Cardiac septum (tissue), 1 donor: ENCODE measurements at regions not wholly inside any gene's neighbourhood (a gene's known extent, or its start where the extent isn't known, plus 50 kb on each side); places are given as distances from the start of the nearest gene placed in this dataset.

Experiments used
- DNase-seq: peaks from one replicate; pipeline ENCODE4 v3.0.0-alpha.2; 2020; ENCODE audit warnings: low spot score
- intact Hi-C: fragments of 100-400 bp; cut with DNase I; formaldehyde crosslinking; loops from one replicate; pipeline ENCODE4 v1.14.0; 2022
- donor health status: DM: no; HTN: no; CAD: no.

GRCh38 chr13:86992251-86992650 is 678.9 kb upstream of the SLITRK5 start:
- intact Hi-C loops, result no loop called here
- no peak for DNase-seq

- intact Hi-C loops, result no loop called here
- no peak for DNase-seq
Measured at GRCh38 chr13:87003265-87003664, 667.9 kb upstream of the SLITRK5 start.

- intact Hi-C loops, result no loop called here
- DNase-seq, result no peak
Measured at GRCh38 chr13:87005511-87005910, 665.7 kb upstream of the SLITRK5 start.

GRCh38 chr13:87035526-87035925 is 635.6 kb upstream of the SLITRK5 start:
- intact Hi-C loops, result no loop called here
- no peak for DNase-seq

GRCh38 chr13:87042946-87043345 is 628.2 kb upstream of the SLITRK5 start:
- no peak for DNase-seq
- intact Hi-C loops, result no loop called here

GRCh38 chr13:87052731-87053130 is 618.4 kb upstream of the SLITRK5 start:
- DNase-seq, result no peak
- intact Hi-C loops, result no loop called here

- intact Hi-C loops, result no loop called here
- no peak for DNase-seq
Measured at GRCh38 chr13:87057807-87058520, 613.2 kb upstream of the SLITRK5 start.

- intact Hi-C loops, result no loop called here
- no peak for DNase-seq
Measured at GRCh38 chr13:87058786-87059329, 612.3 kb upstream of the SLITRK5 start.

GRCh38 chr13:87078947-87079795 is 592.0 kb upstream of the SLITRK5 start:
- intact Hi-C loops, result no loop called here
- no peak for DNase-seq

- DNase-seq, result no peak
- intact Hi-C loops, result no loop called here
Measured at GRCh38 chr13:87080100-87080779, 590.9 kb upstream of the SLITRK5 start.

- intact Hi-C loops, result no loop called here
- no peak for DNase-seq
Measured at GRCh38 chr13:87084192-87084591, 587.0 kb upstream of the SLITRK5 start.

- intact Hi-C loops, result no loop called here
- no peak for DNase-seq
Measured at GRCh38 chr13:87087741-87088140, 583.4 kb upstream of the SLITRK5 start.

- no peak for DNase-seq
- intact Hi-C loops, result no loop called here
Measured at GRCh38 chr13:87089391-87089790, 581.8 kb upstream of the SLITRK5 start.

GRCh38 chr13:87093399-87093798 is 577.8 kb upstream of the SLITRK5 start:
- DNase-seq, result no peak
- intact Hi-C loops, result no loop called here

GRCh38 chr13:87094646-87095045 is 576.5 kb upstream of the SLITRK5 start:
- intact Hi-C loops, result no loop called here
- no peak for DNase-seq

GRCh38 chr13:87100431-87100830 is 570.7 kb upstream of the SLITRK5 start:
- no peak for DNase-seq
- intact Hi-C loops, result no loop called here

- no peak for DNase-seq
- intact Hi-C loops, result no loop called here
Measured at GRCh38 chr13:87107651-87108050, 563.5 kb upstream of the SLITRK5 start.

- intact Hi-C loops, result no loop called here
Measured at GRCh38 chr13:87120476-87120875, 550.7 kb upstream of the SLITRK5 start.

GRCh38 chr13:87122551-87122950 is 548.6 kb upstream of the SLITRK5 start:
- DNase-seq, result no peak
- intact Hi-C loops, result no loop called here

More at GRCh38 chr13:87120476-87120875, 550.7 kb upstream of the SLITRK5 start:
- no peak for DNase-seq
